ENCODE measurements at regions not wholly inside any gene's neighbourhood (a gene's known extent, or its start where the extent isn't known, plus 50 kb on each side); places are given as distances from the start of the nearest gene placed in this dataset.

DNA sequence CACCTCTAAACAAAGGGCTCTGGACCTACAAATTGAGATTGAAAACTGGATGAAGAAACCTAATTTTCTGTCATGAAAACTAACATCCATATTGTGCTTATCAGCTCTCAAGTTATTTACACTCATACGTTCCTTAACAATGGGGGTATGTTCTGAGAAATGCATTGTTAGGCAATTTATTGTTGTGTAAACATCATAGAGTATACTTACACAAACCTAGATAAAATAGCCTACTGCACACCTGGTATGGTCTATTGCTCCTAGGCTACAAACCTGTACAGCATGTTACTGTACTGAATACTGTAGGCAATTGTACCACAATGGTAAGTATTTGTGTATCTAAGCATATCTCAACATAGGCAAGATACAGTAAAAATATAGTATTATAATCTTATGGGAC, 191.4 kb downstream of the TM2D1 start:
- TF ChIP-seq CTCF (conservative IDR thresholded peaks at IDR 0.05; ENCODE audit: low read depth, low read length), result no peak
- H3K4me3 ChIP-seq (ENCODE audit: low read depth, low read length), result no peak overlapping the region
- no peak for DNase-seq (ENCODE audit: low read depth)

DNA sequence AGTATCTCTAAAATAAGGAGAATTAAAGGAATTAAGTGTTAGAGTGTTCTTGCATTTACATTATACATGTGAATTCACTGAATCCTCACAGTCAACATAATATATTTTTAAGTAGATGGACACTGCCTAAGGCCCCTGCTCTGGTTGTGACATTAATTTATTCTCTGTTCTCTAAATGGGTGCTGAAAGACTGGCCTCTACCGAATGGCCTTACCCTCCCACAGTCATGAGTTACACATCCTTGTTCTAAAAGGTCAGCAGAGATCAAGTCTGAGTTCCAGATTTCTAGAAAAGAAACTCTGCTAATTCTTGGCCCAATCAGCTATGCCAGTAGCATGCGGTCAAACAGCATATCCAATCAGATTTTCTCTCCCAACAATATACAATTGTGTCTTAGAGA, 193.2 kb downstream of the TM2D1 start:
- no peak for TF ChIP-seq CTCF (conservative IDR thresholded peaks at IDR 0.05; ENCODE audit: low read depth, low read length)
- no peak for DNase-seq (ENCODE audit: low read depth)
- no peak overlapping the region for H3K4me3 ChIP-seq (ENCODE audit: low read depth, low read length)

DNA sequence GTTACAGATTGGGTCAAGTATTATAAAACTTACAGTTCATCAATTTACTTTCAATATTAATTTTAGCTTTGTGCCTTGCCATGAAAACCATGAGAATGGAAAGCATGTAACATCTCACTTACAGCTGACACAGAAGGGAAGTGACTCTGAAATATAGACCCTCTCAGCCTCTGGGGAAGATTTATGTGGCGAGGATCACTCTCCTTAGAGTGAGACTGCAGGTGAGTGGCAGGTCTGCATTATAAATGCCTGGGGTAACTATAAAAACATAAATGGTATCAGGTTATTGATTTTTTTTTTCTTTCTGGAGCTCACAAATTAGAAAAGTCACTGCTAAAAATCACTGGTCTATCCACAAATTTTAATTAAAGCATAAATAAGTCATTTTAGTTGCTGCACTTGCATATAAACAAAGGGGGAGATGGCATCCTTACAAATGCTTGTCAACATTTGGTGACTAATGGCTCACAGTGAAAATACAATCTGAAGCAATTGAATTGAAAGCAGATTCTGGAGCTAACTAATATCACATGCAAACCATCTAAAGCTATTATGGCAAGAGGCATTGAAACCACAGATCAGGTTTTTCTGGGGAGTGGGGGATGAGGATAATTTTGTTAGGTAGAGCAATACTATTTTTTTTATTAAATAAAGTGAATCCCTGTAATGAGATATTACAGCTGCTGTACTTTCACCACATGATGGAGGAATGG, 200.9 kb downstream of the TM2D1 start:
- DNase-seq (ENCODE audit: low read depth), result no peak
- TF ChIP-seq CTCF (conservative IDR thresholded peaks at IDR 0.05; ENCODE audit: low read depth, low read length), result no peak
- no peak overlapping the region for H3K4me3 ChIP-seq (ENCODE audit: low read depth, low read length)

DNA sequence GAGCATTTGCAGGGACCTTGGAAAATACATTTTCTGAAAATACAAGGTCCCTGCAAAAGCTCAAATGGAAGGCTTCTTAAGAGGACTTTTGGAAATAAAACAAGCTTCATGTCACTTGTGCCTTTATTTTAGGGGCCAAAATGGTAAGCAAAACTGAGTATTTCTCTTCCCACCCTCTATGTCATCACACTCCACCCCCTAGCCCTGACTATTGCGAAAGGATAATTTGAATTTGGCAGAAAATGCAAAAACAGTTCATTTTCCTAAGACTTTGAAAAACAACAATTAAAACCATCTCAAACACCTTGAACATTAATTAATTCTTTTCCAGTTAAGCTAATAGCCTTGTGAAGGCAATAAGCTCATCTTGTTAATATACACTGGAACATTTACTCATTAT, 201.7 kb downstream of the TM2D1 start:
- no peak overlapping the region for H3K4me3 ChIP-seq (ENCODE audit: low read depth, low read length)

DNA sequence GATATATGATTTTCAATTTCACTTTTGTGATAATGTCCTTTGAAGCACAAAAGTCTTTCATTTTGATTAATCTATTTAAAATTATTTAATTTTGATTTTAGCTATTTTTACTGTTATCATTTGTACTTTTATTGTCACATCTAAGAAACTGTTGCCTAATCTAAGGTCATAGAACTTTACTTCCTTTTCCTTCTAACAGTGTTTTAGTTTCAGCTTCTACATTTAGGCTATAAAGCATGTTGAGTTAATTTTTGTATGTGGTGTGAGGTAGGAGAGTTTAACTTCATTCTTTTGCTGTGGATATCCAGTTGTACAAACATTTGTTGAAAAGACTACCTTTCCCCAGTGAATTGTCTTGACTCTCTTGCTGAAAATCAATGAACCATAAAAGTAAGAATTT, 204.5 kb downstream of the TM2D1 start:
- no peak for TF ChIP-seq CTCF (conservative IDR thresholded peaks at IDR 0.05; ENCODE audit: low read depth, low read length)
- DNase-seq (ENCODE audit: low read depth), result no peak
- no peak overlapping the region for H3K4me3 ChIP-seq (ENCODE audit: low read depth, low read length)

More for the DNA sequence above, 201.7 kb downstream of the TM2D1 start:
- no peak for TF ChIP-seq CTCF (conservative IDR thresholded peaks at IDR 0.05; ENCODE audit: low read depth, low read length)
- no peak for DNase-seq (ENCODE audit: low read depth)

DNA sequence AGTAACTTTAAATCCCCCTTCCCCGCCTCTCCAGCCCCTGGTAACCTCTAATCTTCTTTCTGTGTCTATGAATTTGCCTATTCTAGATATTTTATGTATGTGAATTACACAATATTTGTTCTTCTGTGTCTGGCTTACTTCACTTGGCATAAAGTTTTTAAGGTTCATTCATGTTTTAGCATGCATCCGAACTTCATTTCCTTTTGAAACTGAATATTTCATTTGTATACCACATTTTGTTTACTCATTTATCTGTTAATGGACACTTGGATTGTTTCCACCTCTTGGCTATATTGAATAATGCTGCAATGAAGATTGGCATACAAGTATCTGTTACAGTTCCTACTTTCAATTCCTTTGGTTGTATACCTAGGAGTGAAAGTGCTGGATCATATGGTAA, 205.3 kb downstream of the TM2D1 start:
- DNase-seq (ENCODE audit: low read depth), result no peak
- H3K4me3 ChIP-seq (ENCODE audit: low read depth, low read length), result no peak overlapping the region
- no peak for TF ChIP-seq CTCF (conservative IDR thresholded peaks at IDR 0.05; ENCODE audit: low read depth, low read length)

DNA sequence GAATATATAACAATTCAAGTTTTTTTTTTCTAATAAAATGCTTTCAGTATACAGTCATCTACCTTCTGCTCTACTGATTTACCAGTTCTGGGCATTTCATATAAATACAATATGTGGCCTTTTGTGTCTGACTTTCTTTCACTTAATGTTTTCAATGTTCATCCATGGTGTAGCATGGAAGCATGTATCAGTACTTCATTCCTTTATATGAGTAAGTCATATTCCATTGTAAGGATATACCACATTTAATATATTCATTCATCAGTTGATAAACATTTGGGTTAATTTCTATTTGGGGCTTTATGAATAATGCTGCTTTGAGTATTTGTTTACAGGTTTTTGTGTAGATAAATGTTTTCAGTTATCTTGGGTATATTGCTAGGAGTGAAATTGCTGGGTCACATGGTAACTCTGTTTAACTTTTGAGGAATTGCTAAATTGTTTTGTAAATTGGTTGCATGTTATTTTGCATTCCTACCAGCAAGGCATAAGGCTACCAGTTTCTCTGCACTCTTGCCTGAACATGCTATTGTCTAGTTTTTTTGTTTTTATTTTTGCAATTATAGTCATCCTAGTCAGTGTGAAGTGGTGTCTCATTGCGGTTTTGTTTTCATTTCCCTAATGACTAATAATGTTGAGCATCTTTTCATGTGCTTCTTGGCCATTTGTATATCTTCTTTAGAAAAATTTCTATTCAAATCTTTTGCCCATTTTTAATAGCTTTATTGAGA, 206.1 kb downstream of the TM2D1 start:
- peak; percentile 6 for DNase-seq (ENCODE audit: low read depth)
- H3K4me3 ChIP-seq (ENCODE audit: low read depth, low read length), result no peak overlapping the region
- peak; percentile 26 for TF ChIP-seq CTCF (conservative IDR thresholded peaks at IDR 0.05; ENCODE audit: low read depth, low read length)

Data from choroid plexus epithelial cell (primary cell).